GM12891 (cell line): ENCODE measurements at regions not wholly inside any gene's neighbourhood (a gene's known extent, or its start where the extent isn't known, plus 50 kb on each side); places are given as distances from the start of the nearest gene placed in this dataset.

Experiments
- POLR2A ChIP-seq: IDR thresholded peaks from 2 replicates; pipeline ENCODE4 v1.6.1; 2011; ENCODE audit warnings: low read depth, low read length, control low read depth
- POLR2AphosphoS5 ChIP-seq: IDR thresholded peaks from 2 replicates; pipeline ENCODE4 v1.6.1; 2011; ENCODE audit warnings: low read depth, low read length, control low read depth
- SPI1 ChIP-seq: IDR thresholded peaks from 2 replicates; pipeline ENCODE4 v1.6.1; 2011; ENCODE audit warnings: low read depth, low read length, control low read depth

DNA sequence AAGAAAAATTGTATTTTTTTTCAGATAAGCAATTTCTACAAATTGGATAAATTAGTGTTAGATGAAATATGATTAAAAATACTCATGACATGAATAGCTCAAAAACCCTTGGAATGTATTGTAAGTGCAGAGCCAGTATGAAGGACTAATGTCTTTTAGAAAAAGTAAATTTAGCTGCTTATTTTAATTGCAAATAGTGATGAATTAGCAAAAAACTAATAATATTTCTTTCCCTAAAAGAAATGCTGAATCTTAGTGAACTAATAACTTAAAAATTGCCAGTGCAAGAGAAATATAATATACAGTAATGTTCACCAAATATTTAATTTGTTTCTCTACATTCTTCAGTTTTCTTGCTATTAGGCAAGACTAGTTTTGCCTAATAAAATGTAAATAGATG, 72.4 kb downstream of the RND3 start:
- no peak for TF ChIP-seq POLR2A
- TF ChIP-seq POLR2AphosphoS5, result no peak
- TF ChIP-seq SPI1, result no peak
